ENCODE measurements at regions not wholly inside any gene's neighbourhood (a gene's known extent, or its start where the extent isn't known, plus 50 kb on each side); places are given as distances from the start of the nearest gene placed in this dataset.

DNA sequence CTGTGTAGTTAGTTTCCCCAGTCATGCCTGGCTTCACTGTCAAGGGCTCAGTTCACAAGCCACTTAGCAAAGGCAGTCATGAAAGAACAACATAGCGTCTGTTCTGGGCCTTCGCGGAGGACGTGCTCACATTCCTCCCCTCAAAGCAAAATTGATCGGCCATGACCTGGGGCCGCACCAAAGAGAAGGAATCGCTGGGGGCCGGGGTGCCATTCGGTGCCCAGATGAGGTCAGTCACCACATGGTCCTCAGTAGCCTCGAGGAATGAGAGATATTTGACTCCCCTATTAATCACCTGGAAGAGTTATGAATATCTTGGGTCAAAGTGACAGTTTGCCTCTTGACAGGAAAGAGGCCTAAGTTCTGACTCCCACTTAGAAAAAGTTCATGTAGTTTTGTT lies 251.1 kb upstream of the JUN start:
- no peak overlapping the region for H4K91ac ChIP-seq (replicated peaks; ENCODE audit: insufficient read length, low read length)
- no peak overlapping the region for H3K56ac ChIP-seq (replicated peaks; ENCODE audit: insufficient read length, low read depth, low read length)
- H3K4me3 ChIP-seq (ENCODE audit: extremely low read depth in 1 of 4, insufficient read depth in 2 of 4, low read depth in 3 of 4, low read length in 4 of 4): no peak overlapping the region
- CTCF ChIA-PET (ENCODE audit: partially characterized antibody): no interaction called here
- no peak overlapping the region for H2BK15ac ChIP-seq (ENCODE audit: low read length)
- POLR2A ChIA-PET (ENCODE audit: partially characterized antibody): no interaction called here
- FAIRE-seq (no peak), DNase-seq (ENCODE audit: low read depth in 1 of 2, low spot score in 2 of 2) (no peak)
- H3K36me3 ChIP-seq (ENCODE audit: control insufficient read depth in 2 of 4, insufficient read depth in 4 of 4, low read length in 3 of 4): no peaks in the 10 kb centered on the region; a peak in 1 of 8 replicates
- no peak overlapping the region for H3K18ac ChIP-seq (ENCODE audit: extremely low read depth, low read length)
- H3K4me1 ChIP-seq (replicated peaks in 1 of 4; ENCODE audit: control insufficient read depth in 3 of 4, insufficient read depth in 4 of 4, low read length in 3 of 4): no peaks in the 10 kb centered on the region
- no peak overlapping the region for H2AFZ ChIP-seq (ENCODE audit: low read length)
- H3K4ac ChIP-seq (replicated peaks; ENCODE audit: insufficient read length, low read depth, low read length): no peak overlapping the region
- no peak overlapping the region for H3K4me2 ChIP-seq (ENCODE audit: insufficient read depth in 1 of 2, low read depth in 2 of 2, low read length in 2 of 2)
- H3K27ac ChIP-seq (ENCODE audit: low read depth, low read length): no peak overlapping the region
- H4K20me1 ChIP-seq (replicated peaks in 1 of 2; ENCODE audit: control insufficient read depth in 1 of 2, insufficient read depth in 2 of 2, low read length in 2 of 2): no peaks in the 10 kb centered on the region
- no peak overlapping the region for H2BK20ac ChIP-seq (ENCODE audit: low read length)
- H2BK12ac ChIP-seq (ENCODE audit: low read depth, low read length): no peak overlapping the region
- 81% methylated on average over 10 of the region's 10 CpGs; no CpG with 5 or more reads in 1 of the 2 experiments for WGBS, 2 experiments (ENCODE audit: extremely low coverage in 1 of 2, insufficient coverage in 1 of 2, insufficient read length in 1 of 2, insufficient replicate concordance in 2 of 2, low coverage in 1 of 2, low lambda C conversion rate in 2 of 2, missing lambda C conversion rate in 1 of 2)
- H3K79me2 ChIP-seq (ENCODE audit: control insufficient read depth in 1 of 2, insufficient read depth in 2 of 2, low read length in 2 of 2): no peaks in the 10 kb centered on the region
- H3K27me3 ChIP-seq (replicated peaks in 1 of 4; ENCODE audit: control insufficient read depth in 3 of 4, extremely low read depth in 1 of 4, insufficient read depth in 3 of 4, low read length in 3 of 4): no peaks in the 10 kb centered on the region
- no peak overlapping the region for H2AK5ac ChIP-seq (ENCODE audit: low read depth, low read length)
- no peak overlapping the region for H4K8ac ChIP-seq (ENCODE audit: extremely low read depth, insufficient read depth, low read length)
- no peaks in the 10 kb centered on the region for H3K79me1 ChIP-seq (ENCODE audit: low read depth, low read length)
- H2BK120ac ChIP-seq (replicated peaks; ENCODE audit: low read depth, low read length): no peak overlapping the region
- H2BK5ac ChIP-seq (ENCODE audit: low read depth, low read length): no peak overlapping the region
- no peaks in the 10 kb centered on the region for H3K9me3 ChIP-seq (ENCODE audit: insufficient read depth in 2 of 2, low read depth in 1 of 2, low read length in 1 of 2)
- H3K14ac ChIP-seq (ENCODE audit: insufficient read length): no peak overlapping the region
- H3K9ac ChIP-seq (replicated peaks in 1 of 4; ENCODE audit: extremely low read depth in 1 of 4, low read depth in 3 of 4, low read length in 3 of 4): no peak overlapping the region
- no peak overlapping the region for H4K5ac ChIP-seq (ENCODE audit: insufficient read length, low read depth, low read length)
- H3K23me2 ChIP-seq (ENCODE audit: low read depth, low read length): no peaks in the 10 kb centered on the region
- no peak overlapping the region for H3K23ac ChIP-seq (ENCODE audit: insufficient read length)
- TF ChIP-seq PHF8 (conservative IDR thresholded peaks at IDR 0.05; ENCODE audit: low read depth, low read length) (no peak), POLR2AphosphoS5 (IDR thresholded peaks at IDR 0.05; ENCODE audit: low read depth, low read length) (no peak), TAF1 (IDR thresholded peaks at IDR 0.05; ENCODE audit: low read depth, low read length) (no peak), TCF12 (IDR thresholded peaks at IDR 0.05; ENCODE audit: low read depth, low read length) (no peak), NRF1 (IDR thresholded peaks at IDR 0.05; ENCODE audit: low read depth, low read length) (no peak), SIN3A (conservative IDR thresholded peaks at IDR 0.05 in 1 of 2, IDR thresholded peaks at IDR 0.05 in 1 of 2; ENCODE audit: low read depth in 1 of 2, low read length in 2 of 2) (no peak), CBX8 (IDR thresholded peaks at IDR 0.05; ENCODE audit: borderline replicate concordance, low read depth, low read length) (no peak), JUN (IDR thresholded peaks at IDR 0.05; ENCODE audit: low read depth, low read length) (no peak), CEBPB (IDR thresholded peaks at IDR 0.05; ENCODE audit: low read depth, low read length) (no peak)
- TF ChIP-seq, protein P1, sequence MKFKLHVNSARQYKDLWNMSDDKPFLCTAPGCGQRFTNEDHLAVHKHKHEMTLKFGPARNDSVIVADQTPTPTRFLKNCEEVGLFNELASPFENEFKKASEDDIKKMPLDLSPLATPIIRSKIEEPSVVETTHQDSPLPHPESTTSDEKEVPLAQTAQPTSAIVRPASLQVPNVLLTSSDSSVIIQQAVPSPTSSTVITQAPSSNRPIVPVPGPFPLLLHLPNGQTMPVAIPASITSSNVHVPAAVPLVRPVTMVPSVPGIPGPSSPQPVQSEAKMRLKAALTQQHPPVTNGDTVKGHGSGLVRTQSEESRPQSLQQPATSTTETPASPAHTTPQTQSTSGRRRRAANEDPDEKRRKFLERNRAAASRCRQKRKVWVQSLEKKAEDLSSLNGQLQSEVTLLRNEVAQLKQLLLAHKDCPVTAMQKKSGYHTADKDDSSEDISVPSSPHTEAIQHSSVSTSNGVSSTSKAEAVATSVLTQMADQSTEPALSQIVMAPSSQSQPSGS (IDR thresholded peaks at IDR 0.05; ENCODE audit: low read length): no peak

All from H1 (cell line).